SU-DHL-6 (cell line): ENCODE measurements at regions not wholly inside any gene's neighbourhood (a gene's known extent, or its start where the extent isn't known, plus 50 kb on each side); places are given as distances from the start of the nearest gene placed in this dataset.

Source experiments
- H2AFZ ChIP-seq: fragments of 200-600 bp; sonication (generic); 2 replicates; pipeline ENCODE4 v1.6.1; 2014; ENCODE audit warnings: low read depth, mild to moderate bottlenecking, moderate library complexity, mixed read lengths, antibody characterized with exemption, low read length; ENCODE audit not compliant: severe bottlenecking
- H3F3A ChIP-seq: fragments of 200-600 bp; shearing (Covaris generic); 2 replicates; pipeline ENCODE4 v1.6.0; 2016; ENCODE audit warnings: antibody characterized with exemption, mild to moderate bottlenecking; ENCODE audit not compliant: insufficient read depth
- H3K27ac ChIP-seq: fragments of 200-600 bp; sonication (generic); 2 replicates; pipeline ENCODE4 v1.5.1; 2016; ENCODE audit warnings: low read depth, mild to moderate bottlenecking, low read length, moderate library complexity, mixed read lengths
- H3K27me3 ChIP-seq: fragments of 200-600 bp; sonication (generic), shearing (Covaris generic); 2 replicates; pipeline ENCODE4 v1.6.0; 2014; ENCODE audit warnings: mild to moderate bottlenecking, low read length
- H3K36me3 ChIP-seq: fragments of 200-600 bp; sonication (generic); 2 replicates; pipeline ENCODE4 v1.6.1; 2014; ENCODE audit warnings: mild to moderate bottlenecking, low read length, mixed read lengths
- H3K4me2 ChIP-seq: fragments of 300-600, 200-600 bp; shearing (Covaris generic), sonication (generic); 2 replicates; pipeline ENCODE4 v1.6.0; 2014; ENCODE audit warnings: low read length, low read depth, mild to moderate bottlenecking; ENCODE audit not compliant: poor library complexity, severe bottlenecking
- H3K4me3 ChIP-seq: fragments of 200-600 bp; sonication (generic); 2 replicates; pipeline ENCODE4 v1.5.1; 2014; ENCODE audit warnings: antibody characterized with exemption, low read length, mild to moderate bottlenecking, mixed read lengths; ENCODE audit not compliant: insufficient read depth, poor library complexity, severe bottlenecking
- H3K79me2 ChIP-seq: fragments of 200-600 bp; sonication (generic); 2 replicates; pipeline ENCODE4 v1.6.1; 2014; ENCODE audit warnings: mild to moderate bottlenecking, low read length, moderate library complexity; ENCODE audit not compliant: insufficient read depth
- H3K9ac ChIP-seq: fragments of 200-600 bp; sonication (generic); 2 replicates; pipeline ENCODE4 v1.7.0; 2014; ENCODE audit warnings: mild to moderate bottlenecking, low read length
- H3K9me2 ChIP-seq: fragments of 200-600 bp; sonication (generic); replicated peaks from 2 replicates; pipeline ENCODE4 v1.6.1; 2014; ENCODE audit warnings: low read length; ENCODE audit not compliant: insufficient read depth
- H3K9me3 ChIP-seq: fragments of 200-600 bp; sonication (generic); 2 replicates; pipeline ENCODE4 v1.6.1; 2014; ENCODE audit warnings: low read length, mixed read lengths; ENCODE audit not compliant: insufficient read depth
- H4K20me1 ChIP-seq: fragments of 200-600 bp; sonication (generic); 2 replicates; pipeline ENCODE4 v1.6.1; 2014; ENCODE audit warnings: low read depth, mild to moderate bottlenecking, antibody characterized with exemption, low read length, moderate library complexity, mixed read lengths
- CTCF ChIP-seq: fragments of 200-600 bp; sonication (generic); IDR thresholded peaks from one replicate; pipeline ENCODE4 v1.5.1; 2017; ENCODE audit warnings: antibody characterized with exemption, mild to moderate bottlenecking, low read length, moderate library complexity; ENCODE audit not compliant: insufficient read depth, poor library complexity, severe bottlenecking
- EZH2phosphoT487 ChIP-seq: fragments of 200-600 bp; sonication (generic), shearing (Covaris generic); conservative IDR thresholded peaks from 2 replicates; pipeline ENCODE4 v1.6.1; 2018; ENCODE audit warnings: mild to moderate bottlenecking, antibody characterized with exemption, low read length, moderate library complexity, mixed read lengths

- TF ChIP-seq EZH2phosphoT487: no peak
- TF ChIP-seq CTCF: no peak
- no peaks in the 10 kb centered on the region for H3K9me2 ChIP-seq
- no peaks in the 10 kb centered on the region for H4K20me1 ChIP-seq
- no peaks in the 10 kb centered on the region for H3K79me2 ChIP-seq
- no peak overlapping the region for H3K4me2 ChIP-seq
- no peaks in the 10 kb centered on the region for H3K36me3 ChIP-seq
- H3K27ac ChIP-seq: no peak overlapping the region
- H3K9me3 ChIP-seq: no peaks in the 10 kb centered on the region
- no peak overlapping the region for H3K4me3 ChIP-seq
- no peaks in the 10 kb centered on the region for H3K27me3 ChIP-seq
- no peaks in the 10 kb centered on the region for H3F3A ChIP-seq
- H2AFZ ChIP-seq: no peak overlapping the region
- no peak overlapping the region for H3K9ac ChIP-seq
Measured at GRCh38 chr6:120214088-120214499, 864.5 kb upstream of the MAN1A1 start.

- no peaks in the 10 kb centered on the region for H3K27me3 ChIP-seq
- no peaks in the 10 kb centered on the region for H3K9me2 ChIP-seq
- no peak overlapping the region for H3K27ac ChIP-seq
- H4K20me1 ChIP-seq: no peaks in the 10 kb centered on the region
- H3K4me3 ChIP-seq: no peak overlapping the region
- no peak overlapping the region for H2AFZ ChIP-seq
- no peaks in the 10 kb centered on the region for H3K79me2 ChIP-seq
- H3K9me3 ChIP-seq: no peaks in the 10 kb centered on the region
- H3F3A ChIP-seq: no peaks in the 10 kb centered on the region
- TF ChIP-seq EZH2phosphoT487 (no peak), CTCF (no peak)
- H3K4me2 ChIP-seq: no peak overlapping the region
- no peaks in the 10 kb centered on the region for H3K36me3 ChIP-seq
- H3K9ac ChIP-seq: no peak overlapping the region
Measured at GRCh38 chr6:120211955-120212792, 862.6 kb upstream of the MAN1A1 start.

GRCh38 chr6:120202878-120203277, 853.3 kb upstream of the MAN1A1 start:
- Histone ChIP-seq H3K4me3 (no peak overlapping the region), H3K9me3 (no peaks in the 10 kb centered on the region)
- no peak for TF ChIP-seq CTCF
- TF ChIP-seq EZH2phosphoT487: no peak

More at GRCh38 chr6:120202878-120203277, 853.3 kb upstream of the MAN1A1 start:
- Histone ChIP-seq H4K20me1 (no peaks in the 10 kb centered on the region), H2AFZ (no peak overlapping the region), H3K9me2 (no peaks in the 10 kb centered on the region), H3F3A (no peaks in the 10 kb centered on the region), H3K36me3 (no peaks in the 10 kb centered on the region), H3K27me3 (no peaks in the 10 kb centered on the region), H3K9ac (no peak overlapping the region), H3K27ac (no peak overlapping the region), H3K4me2 (no peak overlapping the region), H3K79me2 (no peaks in the 10 kb centered on the region)
